SK-N-SH (cell line): ENCODE measurements at regions not wholly inside any gene's neighbourhood (a gene's known extent, or its start where the extent isn't known, plus 50 kb on each side); places are given as distances from the start of the nearest gene placed in this dataset.

Source experiments
- CTCF ChIA-PET: fragments of 300-600, 350-600 bp; formaldehyde crosslinking; extraction: SDS; loops from one replicate; lab custom pipeline; 2021; lab: Yijun Ruan, JAX
- POLR2A ChIA-PET: fragments of 350-600 bp; sonication (Branson Sonifier 250); formaldehyde crosslinking; extraction: SDS; loops from one replicate; lab custom pipeline; 2020; ENCODE audit warnings: antibody characterized with exemption, inconsistent platforms; lab: Yijun Ruan, JAX
- DNase-seq: peaks from one replicate; pipeline ENCODE4 v3.0.0; 2012
- H2AFZ ChIP-seq: fragments of 200-600 bp; sonication (generic); 2 replicates; pipeline ENCODE4 v1.8.1; 2016; ENCODE audit warnings: antibody characterized with exemption, mild to moderate bottlenecking, low read depth
- H3F3A ChIP-seq: fragments of 200-600 bp; sonication (generic); replicated peaks from 2 replicates; pipeline ENCODE3; 2016; ENCODE audit warnings: antibody characterized with exemption, mild to moderate bottlenecking; ENCODE audit not compliant: insufficient read depth
- H3K27ac ChIP-seq, 2 experiments: fragments of 200-500 bp in 1 of 2; fragments of 200-600 bp in 1 of 2; sonication (Bioruptor generic) in 1 of 2; sonication (generic), shearing (Covaris generic) in 1 of 2; 2 replicates each; pipeline versions ENCODE4 v1.5.1 to v1.6.1; 2014 to 2016; ENCODE audit warnings: low read depth in 2 of 2, inconsistent platforms in 1 of 2, low read length in 1 of 2, mild to moderate bottlenecking in 1 of 2, mixed read lengths in 1 of 2
- H3K27me3 ChIP-seq: fragments of 200-600 bp; sonication (generic), shearing (Covaris generic); 2 replicates; pipeline ENCODE4 v1.6.1; 2016; ENCODE audit warnings: mixed run types; ENCODE audit not compliant: insufficient read depth
- H3K36me3 ChIP-seq, 2 experiments: fragments of 200-500 bp in 1 of 2; fragments of 200-600 bp in 1 of 2; sonication (Bioruptor generic) in 1 of 2; sonication (generic) in 1 of 2; replicated peaks in 1 of 2; 2 replicates each; pipeline versions ENCODE3 to v1.5.1; 2014 to 2016; ENCODE audit warnings: low read length in 1 of 2, mild to moderate bottlenecking in 1 of 2; ENCODE audit not compliant: insufficient read depth in 2 of 2, control insufficient read depth in 1 of 2
- H3K4me1 ChIP-seq, 2 experiments: fragments of 200-500 bp in 1 of 2; fragments of 200-600 bp in 1 of 2; sonication (Bioruptor generic) in 1 of 2; sonication (generic), shearing (Covaris generic) in 1 of 2; 2 replicates each; pipeline versions ENCODE4 v1.5.1 to v1.6.1; 2014 to 2016; ENCODE audit warnings: low read depth in 1 of 2, low read length in 1 of 2, mixed run types in 1 of 2; ENCODE audit not compliant: insufficient read depth in 2 of 2, control insufficient read depth in 1 of 2
- H3K4me2 ChIP-seq: fragments of 200-600 bp; sonication (generic), shearing (Covaris generic); 2 replicates; pipeline ENCODE4 v1.6.1; 2017; ENCODE audit warnings: mixed run types
- H3K4me3 ChIP-seq, 2 experiments: fragments of 200-500 bp in 1 of 2; fragments of 200-600 bp in 1 of 2; sonication (Bioruptor generic) in 1 of 2; sonication (generic), shearing (Covaris generic) in 1 of 2; 2 replicates each; pipeline versions ENCODE4 v1.5.1 to v1.8.1; 2014 to 2016; ENCODE audit warnings: low read depth in 2 of 2, inconsistent platforms in 1 of 2, low read length in 1 of 2, mild to moderate bottlenecking in 1 of 2, mixed read lengths in 1 of 2, moderate library complexity in 1 of 2
- H3K79me2 ChIP-seq: fragments of 200-600 bp; sonication (generic); 2 replicates; pipeline ENCODE4 v1.8.1; 2017; ENCODE audit warnings: mild to moderate bottlenecking; ENCODE audit not compliant: insufficient read depth
- H3K9ac ChIP-seq: fragments of 200-600 bp; sonication (generic); 2 replicates; pipeline ENCODE4 v1.6.1; 2017; ENCODE audit warnings: mixed run types
- H3K9me2 ChIP-seq: fragments of 200-600 bp; sonication (generic); 2 replicates; pipeline ENCODE4 v1.6.1; 2017; ENCODE audit warnings: mixed run types
- H3K9me3 ChIP-seq: fragments of 200-600 bp; sonication (generic); 2 replicates; pipeline ENCODE4 v1.6.1; 2017; ENCODE audit warnings: mixed run types, mild to moderate bottlenecking, moderate library complexity
- H4K20me1 ChIP-seq: fragments of 200-600 bp; sonication (generic); 2 replicates; pipeline ENCODE4 v1.6.1; 2017; ENCODE audit warnings: mild to moderate bottlenecking, mixed run types; ENCODE audit not compliant: insufficient read depth
- CTCF ChIP-seq: fragments of 200-600 bp; sonication (generic); IDR thresholded peaks from 2 replicates; pipeline ENCODE4 v1.6.1; 2017; ENCODE audit warnings: antibody characterized with exemption, mild to moderate bottlenecking, moderate library complexity
- EP300 ChIP-seq, 2 experiments: IDR thresholded peaks; 2 replicates each; pipeline versions ENCODE4 v1.4.0 to v1.6.1; 2012; ENCODE audit warnings: borderline replicate concordance in 1 of 2, low read depth in 1 of 2, low read length in 1 of 2
- EZH2phosphoT487 ChIP-seq: fragments of 200-600 bp; sonication (generic); IDR thresholded peaks from 2 replicates; pipeline ENCODE4 v1.6.1; 2017; ENCODE audit warnings: low read depth, mixed run types, mild to moderate bottlenecking, antibody characterized with exemption, moderate library complexity, borderline replicate concordance
- FOXM1 ChIP-seq: IDR thresholded peaks from 2 replicates; pipeline ENCODE4 v1.4.0; 2012; ENCODE audit warnings: low read depth, mild to moderate bottlenecking
- GABPA ChIP-seq: IDR thresholded peaks from 2 replicates; pipeline ENCODE4 v1.4.0; 2012; ENCODE audit warnings: low read depth, mild to moderate bottlenecking
- MAX ChIP-seq: IDR thresholded peaks from 2 replicates; pipeline ENCODE4 v1.4.0; 2012; ENCODE audit warnings: low read depth
- MXI1 ChIP-seq: IDR thresholded peaks from 2 replicates; pipeline ENCODE4 v1.6.1; 2012; ENCODE audit warnings: mild to moderate bottlenecking, low read depth, low read length, improper control_type of control experiment
- PBX3 ChIP-seq: IDR thresholded peaks from 2 replicates; pipeline ENCODE4; 2012
- POLR2AphosphoS5 ChIP-seq: IDR thresholded peaks from 2 replicates; pipeline ENCODE4 v1.6.1; 2012; ENCODE audit warnings: low read depth, low read length
- RAD21 ChIP-seq: IDR thresholded peaks from 2 replicates; pipeline ENCODE4 v1.6.1; 2012; ENCODE audit warnings: mild to moderate bottlenecking, low read length
- RFX5 ChIP-seq: IDR thresholded peaks from 2 replicates; pipeline ENCODE4 v1.6.1; 2012; ENCODE audit warnings: mild to moderate bottlenecking, improper control_type of control experiment, low read length
- RXRA ChIP-seq: IDR thresholded peaks from 2 replicates; pipeline ENCODE4 v1.4.0; 2012; ENCODE audit warnings: low read depth, mild to moderate bottlenecking, borderline replicate concordance
- SMC3 ChIP-seq: IDR thresholded peaks from 2 replicates; pipeline ENCODE4 v1.6.1; 2012; ENCODE audit warnings: low read depth, low read length, improper control_type of control experiment
- TCF12 ChIP-seq: IDR thresholded peaks from 2 replicates; pipeline ENCODE4 v1.4.0; 2012
- YY1 ChIP-seq: IDR thresholded peaks from 2 replicates; pipeline ENCODE4 v1.4.0; 2012; ENCODE audit warnings: low read depth, mild to moderate bottlenecking
- WGBS: methylation state at CpG from one replicate; pipeline ENCODE4 v1.1.6; 2017; ENCODE audit warnings: low lambda C conversion rate; 5-methylcytosine and 5-hydroxymethylcytosine counted together

- TF ChIP-seq CTCF (no peak), FOXM1 (no peak), POLR2AphosphoS5 (no peak)
Observed at GRCh38 chr1:182229451-182229850, 162.1 kb downstream of the GLUL start (continued).

- no peak overlapping the region for H3K9ac ChIP-seq
- 41% methylated on average over 4 of the region's 4 CpGs for WGBS
- H4K20me1 ChIP-seq = no peaks in the 10 kb centered on the region
- H3K36me3 ChIP-seq = no peaks in the 10 kb centered on the region
- no peaks in the 10 kb centered on the region for H3K27me3 ChIP-seq
- H3K27ac ChIP-seq = no peak overlapping the region
- no peak overlapping the region for H3K4me3 ChIP-seq
- no peak for DNase-seq
- H3K79me2 ChIP-seq = no peaks in the 10 kb centered on the region
- H2AFZ ChIP-seq = no peak overlapping the region
- ChIA-PET CTCF (interaction anchor here (1.4 kb wide), 1 partner anchor 85 kb away, joined by 4 read pairs; no protein-coding TSS in a partner anchor), POLR2A (no interaction called here)
- H3K9me2 ChIP-seq = no peaks in the 10 kb centered on the region
- no peaks in the 10 kb centered on the region for H3K9me3 ChIP-seq
- peaks cover 0 to 9% of the 10 kb centered on the region in 2 experiments; a peak in 1 of 4 replicates for H3K4me1 ChIP-seq
- H3K4me2 ChIP-seq = no peak overlapping the region
- no peaks in the 10 kb centered on the region for H3F3A ChIP-seq
- TF ChIP-seq RXRA = no peak
- no peak for TF ChIP-seq YY1
- no peak for TF ChIP-seq EZH2phosphoT487
- no peak for TF ChIP-seq RFX5
- TF ChIP-seq TCF12 = no peak
- no peak for TF ChIP-seq GABPA
- no peak for TF ChIP-seq PBX3
- no peak for TF ChIP-seq SMC3
- TF ChIP-seq EP300 (IDR thresholded peaks at IDR 0.05; ENCODE audit: borderline replicate concordance in 1 of 2, low read depth in 1 of 2, low read length in 1 of 2) = no peak
- no peak for TF ChIP-seq RAD21
- TF ChIP-seq MXI1 = no peak
- TF ChIP-seq MAX = no peak
Observed at GRCh38 chr1:182227864-182228547, 163.6 kb downstream of the GLUL start.
